ENCODE measurements at regions not wholly inside any gene's neighbourhood (a gene's known extent, or its start where the extent isn't known, plus 50 kb on each side); places are given as distances from the start of the nearest gene placed in this dataset.
"Not testable (repeated sequence)": the region's sequence is repeated elsewhere in the genome, so short reads cannot be mapped to it uniquely, and the experiment has no call there.

- ChIA-PET POLR2A (no interaction called here), CTCF (no interaction called here)
- no peak for TF ChIP-seq CTCF (IDR thresholded peaks at IDR 0.05; ENCODE audit: insufficient read depth, low read depth, low read length)
- Histone ChIP-seq H3K36me3 (ENCODE audit: control insufficient read depth, insufficient read depth, low read length) (no peaks in the 10 kb centered on the region), H3K27me3 (ENCODE audit: control insufficient read depth, insufficient read depth, low read length) (no peaks in the 10 kb centered on the region), H3K4me3 (ENCODE audit: low read depth, low read length) (no peak overlapping the region)
- no peak for DNase-seq (ENCODE audit: low read depth)
Observed at GRCh38 chr7:153190986-153191385, 431.4 kb downstream of the ACTR3B start.

GRCh38 chr7:153193144-153193595 lies 433.6 kb downstream of the ACTR3B start:
- ChIA-PET CTCF (no interaction called here), POLR2A (no interaction called here)
- no peak for TF ChIP-seq CTCF (IDR thresholded peaks at IDR 0.05; ENCODE audit: insufficient read depth, low read depth, low read length)

GRCh38 chr7:153217032-153217431 lies 457.5 kb downstream of the ACTR3B start:
- no peak for TF ChIP-seq CTCF (IDR thresholded peaks at IDR 0.05; ENCODE audit: insufficient read depth, low read depth, low read length)
- ChIA-PET CTCF (no interaction called here), POLR2A (no interaction called here)
- Histone ChIP-seq H3K36me3 (ENCODE audit: control insufficient read depth, insufficient read depth, low read length) (no peaks in the 10 kb centered on the region), H3K4me3 (ENCODE audit: low read depth, low read length) (no peak overlapping the region), H3K27me3 (ENCODE audit: control insufficient read depth, insufficient read depth, low read length) (no peaks in the 10 kb centered on the region)
- DNase-seq (ENCODE audit: low read depth) = no peak

More at GRCh38 chr7:153193144-153193595, 433.6 kb downstream of the ACTR3B start:
- Histone ChIP-seq H3K4me3 (ENCODE audit: low read depth, low read length) (no peak overlapping the region), H3K36me3 (ENCODE audit: control insufficient read depth, insufficient read depth, low read length) (no peaks in the 10 kb centered on the region), H3K27me3 (ENCODE audit: control insufficient read depth, insufficient read depth, low read length) (no peaks in the 10 kb centered on the region)
- no peak for DNase-seq (ENCODE audit: low read depth)

- Histone ChIP-seq H3K36me3 (ENCODE audit: control insufficient read depth, insufficient read depth, low read length) (no peaks in the 10 kb centered on the region), H3K4me3 (ENCODE audit: low read depth, low read length) (no peak overlapping the region), H3K27me3 (ENCODE audit: control insufficient read depth, insufficient read depth, low read length) (no peaks in the 10 kb centered on the region)
- no peak for TF ChIP-seq CTCF (IDR thresholded peaks at IDR 0.05; ENCODE audit: insufficient read depth, low read depth, low read length)
- DNase-seq (ENCODE audit: low read depth) = no peak
- ChIA-PET CTCF (no interaction called here), POLR2A (no interaction called here)
Observed at GRCh38 chr7:153224890-153225289, 465.3 kb downstream of the ACTR3B start.

GRCh38 chr7:153245136-153245535 lies 485.6 kb downstream of the ACTR3B start:
- H3K36me3 ChIP-seq (ENCODE audit: control insufficient read depth, insufficient read depth, low read length); DNase-seq (ENCODE audit: low read depth); H3K4me3 ChIP-seq (ENCODE audit: low read depth, low read length); POLR2A ChIA-PET; CTCF ChIA-PET; H3K27me3 ChIP-seq (ENCODE audit: control insufficient read depth, insufficient read depth, low read length): not testable (repeated sequence)

- CTCF ChIA-PET = no interaction called here
- no peak overlapping the region for H3K4me3 ChIP-seq (ENCODE audit: low read depth, low read length)
Observed at GRCh38 chr7:153245809-153246208, 486.3 kb downstream of the ACTR3B start.

More at GRCh38 chr7:153245809-153246208, 486.3 kb downstream of the ACTR3B start:
- POLR2A ChIA-PET = no interaction called here
- no peak for TF ChIP-seq CTCF (IDR thresholded peaks at IDR 0.05; ENCODE audit: insufficient read depth, low read depth, low read length)
- no peaks in the 10 kb centered on the region for H3K27me3 ChIP-seq (ENCODE audit: control insufficient read depth, insufficient read depth, low read length)
- no peak for DNase-seq (ENCODE audit: low read depth)
- no peaks in the 10 kb centered on the region for H3K36me3 ChIP-seq (ENCODE audit: control insufficient read depth, insufficient read depth, low read length)

All from BJ (cell line).